Naive thymus-derived CD8-positive, alpha-beta T cell (primary cell): ENCODE measurements at regions not wholly inside any gene's neighbourhood (a gene's known extent, or its start where the extent isn't known, plus 50 kb on each side); places are given as distances from the start of the nearest gene placed in this dataset.

Experiments
- ATAC-seq, 2 donors: fragments of 150-1000 bp; cut with Tn5 transposase in 1 of 2; sonication (Bioruptor Pico), chemical (Tn5 transposase) in 1 of 2; 1 replicate in 1 of 2; 2 replicates in 1 of 2; pipeline ENCODE4 v1.10.0; 2021; ENCODE audit warnings: mild to moderate bottlenecking in 2 of 2, moderate library complexity in 2 of 2
- POLR2A ChIA-PET: fragments of 350-600 bp; sonication (Branson Sonifier 250); formaldehyde crosslinking; loops from one replicate; lab custom pipeline; 2021; ENCODE audit warnings: antibody characterized with exemption; lab: Charles Lee
- DNase-seq, 10 donors: peaks; one replicate each; pipeline versions ENCODE4 v3.0.0 to v3.0.0-alpha.2; 2020 to 2022
- H3K27ac Mint-ChIP-seq, 10 donors: one replicate each; pipeline ENCODE4 v1.8.0; 2020 to 2022; ENCODE audit warnings: mild to moderate bottlenecking in 10 of 10, mixed read lengths in 10 of 10, moderate library complexity in 4 of 10, inconsistent platforms in 1 of 10
- H3K27me3 Mint-ChIP-seq, 5 donors: one replicate each; pipeline ENCODE4 v1.8.0; 2021 to 2022; ENCODE audit warnings: mixed read lengths in 5 of 5
- H3K36me3 Mint-ChIP-seq, 3 donors: one replicate each; pipeline ENCODE4 v1.8.0; 2020 to 2022; ENCODE audit warnings: mixed read lengths in 3 of 3, mild to moderate bottlenecking in 2 of 3, inconsistent platforms in 1 of 3
- H3K4me1 Mint-ChIP-seq, 4 donors: one replicate each; pipeline ENCODE4 v1.8.0; 2021 to 2022; ENCODE audit warnings: mixed read lengths in 4 of 4
- H3K4me3 Mint-ChIP-seq, 10 donors: one replicate each; pipeline ENCODE4 v1.8.0; 2020 to 2022; ENCODE audit warnings: mild to moderate bottlenecking in 10 of 10, mixed read lengths in 10 of 10, moderate library complexity in 6 of 10, inconsistent platforms in 1 of 10
- H3K9me3 Mint-ChIP-seq, 9 donors: one replicate each; pipeline ENCODE4 v1.8.0; 2020 to 2022; ENCODE audit warnings: mixed read lengths in 9 of 9, mild to moderate bottlenecking in 3 of 9, inconsistent platforms in 1 of 9, moderate library complexity in 1 of 9

DNA sequence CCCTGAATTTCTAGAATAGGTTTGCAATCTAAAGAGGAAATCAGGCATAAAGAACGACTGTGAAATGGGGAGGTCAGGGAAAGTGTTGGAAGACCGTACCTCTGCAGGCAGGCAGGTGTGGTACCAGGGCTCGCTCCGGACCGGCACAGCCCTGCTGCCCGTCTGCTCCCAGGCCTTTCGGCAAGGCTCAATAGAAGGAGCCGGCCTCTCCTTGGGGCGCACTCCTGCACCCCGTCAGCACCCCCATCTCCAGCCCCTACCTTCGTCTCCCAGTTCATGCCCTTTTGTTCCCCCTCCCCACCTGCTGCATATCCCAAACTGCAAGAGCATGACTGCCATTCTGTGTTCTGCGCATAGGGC is 139.8 kb upstream of the SOX1 start:
- ATAC-seq: no peak
- POLR2A ChIA-PET: no interaction called here

DNA sequence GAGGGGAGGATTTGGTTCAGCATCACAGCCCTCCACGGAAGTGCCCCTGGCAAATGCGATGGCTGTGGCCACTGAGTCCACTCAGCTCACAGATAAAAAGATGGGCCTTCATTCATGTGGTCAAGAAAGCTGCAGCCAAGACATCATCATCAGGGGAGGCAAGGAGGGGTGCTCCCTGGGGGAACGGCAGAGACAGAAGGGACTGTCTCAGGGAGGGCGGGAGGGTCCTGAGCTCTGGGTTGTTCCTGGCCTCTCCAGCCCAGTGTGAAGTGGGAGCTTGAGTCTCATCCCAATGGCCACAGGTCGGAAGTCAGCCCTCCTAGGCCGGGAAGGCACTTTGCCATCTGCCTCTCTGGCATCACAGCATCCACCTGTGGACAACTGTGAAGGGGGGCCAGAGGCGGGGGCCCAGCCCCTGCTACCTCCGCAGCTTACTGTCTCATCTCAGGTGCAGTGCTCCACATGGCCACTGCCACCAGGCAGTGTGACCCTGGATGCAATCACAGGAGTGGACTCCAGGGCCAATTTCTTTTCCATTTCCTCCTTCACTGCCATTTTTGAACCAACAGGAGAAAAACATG is 137.8 kb upstream of the SOX1 start:
- Mint-ChIP-seq H3K4me1 (no peaks in the 10 kb centered on the region), H3K27me3 (peaks cover 0 to 22% (median 2%) of the 10 kb centered on the region in 5 donors), H3K27ac (no peak overlapping the region), H3K9me3 (peaks cover 0 to 35% (median 17%) of the 10 kb centered on the region in 9 donors), H3K4me3 (no peak overlapping the region), H3K36me3 (peaks cover 0 to 16% (median 0%) of the 10 kb centered on the region in 3 donors)
- POLR2A ChIA-PET: no interaction called here
- no peak for ATAC-seq
- DNase-seq: no peak

More for the DNA sequence above, 139.8 kb upstream of the SOX1 start:
- Mint-ChIP-seq H3K27me3 (peaks cover 0 to 23% (median 3%) of the 10 kb centered on the region in 5 donors), H3K27ac (no peak overlapping the region), H3K4me1 (no peaks in the 10 kb centered on the region), H3K36me3 (peaks cover 0 to 6% (median 0%) of the 10 kb centered on the region in 3 donors), H3K4me3 (no peak overlapping the region), H3K9me3 (peaks cover 0 to 24% (median 6%) of the 10 kb centered on the region in 9 donors)
- peak in 1 of 10 donors; percentile 19 for DNase-seq

DNA sequence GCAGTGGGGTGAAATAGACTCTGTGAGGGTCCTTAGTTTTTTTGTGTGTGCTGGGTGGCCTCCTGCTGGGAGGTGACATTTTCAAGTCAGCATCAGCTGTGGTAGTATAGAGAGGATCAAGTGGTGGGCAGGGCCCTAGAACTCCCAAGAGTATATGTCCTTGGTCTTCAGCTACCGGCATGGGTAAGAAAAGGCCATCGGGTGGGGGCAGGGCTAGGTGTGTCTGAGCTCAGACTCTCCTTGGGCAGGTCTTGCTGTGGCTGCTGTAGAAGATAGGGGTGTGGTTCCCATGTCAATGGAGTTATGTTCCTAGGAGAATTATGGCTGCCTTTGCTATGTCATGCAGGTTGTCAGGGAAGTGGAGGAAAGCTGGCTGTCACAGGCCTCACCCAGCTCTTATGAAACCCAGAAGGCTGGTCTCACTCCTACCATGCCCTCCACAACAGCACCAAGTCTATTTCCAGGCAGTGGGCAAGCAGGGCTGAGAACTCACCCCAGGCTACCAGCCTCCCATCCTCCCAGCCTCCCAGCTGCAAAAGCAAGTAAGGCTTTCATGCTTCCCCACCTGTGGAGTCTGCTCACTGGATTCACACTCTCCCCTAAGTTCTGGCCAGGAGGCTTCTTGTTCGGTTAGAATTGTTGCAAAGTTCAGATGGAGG is 130.6 kb upstream of the SOX1 start:
- H3K36me3 Mint-ChIP-seq: peaks cover 0 to 16% (median 0%) of the 10 kb centered on the region in 3 donors
- DNase-seq: no peak

DNA sequence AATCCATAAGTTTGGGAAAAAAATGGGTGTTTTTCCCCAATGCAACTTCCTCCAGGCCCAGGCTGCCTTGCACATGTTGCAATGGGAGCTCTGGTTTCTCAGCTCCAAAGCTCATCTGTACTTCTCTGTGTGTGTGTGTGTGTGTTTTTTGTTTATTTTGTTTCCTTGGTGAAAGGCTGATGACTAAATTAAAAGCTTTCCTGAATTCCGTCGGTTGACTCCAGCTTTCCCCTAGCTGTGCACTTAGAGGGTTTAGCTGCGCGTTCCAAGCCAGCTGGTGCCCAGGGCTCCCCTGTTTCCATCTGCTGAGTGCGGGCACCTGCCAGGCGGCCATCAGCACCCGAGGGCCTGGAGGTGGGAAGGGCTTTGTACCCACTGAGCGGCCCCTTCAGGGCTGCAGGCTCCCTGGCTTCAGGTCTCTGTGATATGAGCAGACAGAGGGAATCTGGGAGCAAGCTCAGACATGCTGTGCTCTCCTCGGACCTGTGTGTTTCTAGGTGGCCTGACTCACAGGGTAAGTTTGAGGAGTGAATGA is 129.1 kb upstream of the SOX1 start:
- Mint-ChIP-seq H3K27ac (no peak overlapping the region), H3K36me3 (peaks cover 0 to 8% (median 0%) of the 10 kb centered on the region in 3 donors)
- no peak for ATAC-seq

More for the DNA sequence above, 130.6 kb upstream of the SOX1 start:
- peaks cover 0 to 35% (median 17%) of the 10 kb centered on the region in 9 donors for H3K9me3 Mint-ChIP-seq
- POLR2A ChIA-PET: no interaction called here
- no peak for ATAC-seq
- H3K4me1 Mint-ChIP-seq: no peaks in the 10 kb centered on the region
- no peak overlapping the region for H3K27ac Mint-ChIP-seq
- H3K4me3 Mint-ChIP-seq: no peak overlapping the region
- H3K27me3 Mint-ChIP-seq: peaks cover 10 to 41% (median 26%) of the 10 kb centered on the region in 5 donors

DNA sequence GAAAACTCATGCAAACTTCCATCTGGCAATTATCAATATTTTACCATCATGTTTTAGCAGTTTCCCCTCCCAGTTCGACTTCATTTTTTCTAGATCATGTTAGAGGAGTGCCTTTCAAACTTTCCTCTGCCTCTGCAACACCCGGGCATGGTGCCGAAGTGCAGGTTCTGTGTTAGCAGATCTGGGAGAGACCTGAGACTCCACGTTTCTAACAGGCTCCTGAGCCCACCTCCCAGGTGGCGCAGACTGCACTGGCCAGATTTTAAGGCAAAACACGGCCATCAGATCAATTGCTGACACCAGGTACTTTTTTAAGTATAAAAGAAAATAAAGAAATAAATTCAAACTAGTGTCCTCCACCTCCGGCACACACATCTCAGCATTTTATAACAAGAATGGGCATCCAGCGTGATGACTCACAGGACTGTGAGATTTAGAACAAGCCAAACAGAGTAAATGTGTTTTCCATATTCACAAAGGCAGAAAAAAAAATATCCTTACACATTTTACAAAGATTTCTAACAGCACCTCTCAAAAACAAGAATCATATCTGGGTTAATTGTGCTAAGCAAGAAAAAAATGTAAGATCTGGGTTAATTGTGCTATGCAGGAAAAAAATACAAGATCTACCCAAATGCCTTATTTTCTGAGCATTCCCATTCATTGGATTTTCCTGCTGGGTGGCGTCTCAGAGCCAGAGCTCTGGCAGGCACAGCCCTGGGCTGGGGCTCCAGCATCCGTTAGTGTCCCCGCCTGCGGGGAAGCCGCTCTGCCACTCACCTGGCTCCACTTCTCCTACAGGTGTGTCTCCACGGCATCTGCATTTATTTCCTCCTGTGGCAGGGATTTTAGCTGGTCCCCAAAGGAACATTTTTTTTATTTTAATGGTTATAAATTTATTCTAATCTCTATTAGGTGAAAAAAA is 127.9 kb upstream of the SOX1 start:
- H3K27ac Mint-ChIP-seq: no peak overlapping the region
- H3K36me3 Mint-ChIP-seq: no peaks in the 10 kb centered on the region
- DNase-seq (no peak), ATAC-seq (no peak)
- peaks cover 0 to 13% (median 2%) of the 10 kb centered on the region in 9 donors for H3K9me3 Mint-ChIP-seq
- peaks cover 10 to 50% (median 33%) of the 10 kb centered on the region in 5 donors for H3K27me3 Mint-ChIP-seq
- POLR2A ChIA-PET: no interaction called here
- no peak overlapping the region for H3K4me3 Mint-ChIP-seq
- H3K4me1 Mint-ChIP-seq: no peaks in the 10 kb centered on the region

More for the DNA sequence above, 129.1 kb upstream of the SOX1 start:
- H3K4me3 Mint-ChIP-seq: no peak overlapping the region
- H3K9me3 Mint-ChIP-seq: peaks cover 0 to 22% (median 9%) of the 10 kb centered on the region in 9 donors
- POLR2A ChIA-PET: no interaction called here
- H3K4me1 Mint-ChIP-seq: no peaks in the 10 kb centered on the region
- no peak for DNase-seq
- H3K27me3 Mint-ChIP-seq: peaks cover 10 to 54% (median 31%) of the 10 kb centered on the region in 5 donors

DNA sequence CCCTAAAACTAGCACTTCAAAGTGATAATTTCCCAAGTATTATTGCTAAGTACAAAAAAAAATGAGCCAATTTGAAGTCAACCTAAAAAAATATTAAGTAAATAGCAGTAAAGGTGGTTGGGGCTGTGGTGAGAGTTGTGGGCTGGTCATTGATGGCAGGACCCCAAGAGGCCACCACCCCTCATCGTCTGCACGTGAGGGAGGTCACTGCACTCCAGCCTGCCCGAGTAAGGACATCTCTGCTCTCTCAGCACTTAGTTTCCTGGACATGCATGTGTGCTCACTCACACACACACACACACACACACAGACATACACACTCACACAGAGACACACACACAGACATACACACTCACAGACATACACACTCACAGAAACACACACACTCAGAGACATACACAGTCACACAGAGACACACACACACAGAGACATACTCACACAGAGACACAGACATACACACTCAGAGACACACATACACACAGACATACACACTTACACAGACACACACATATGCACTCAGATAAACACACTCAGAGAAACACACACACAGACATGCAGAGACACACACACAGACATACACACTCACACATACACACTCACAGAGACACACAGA is 127.2 kb upstream of the SOX1 start:
- H3K4me1 Mint-ChIP-seq: no peaks in the 10 kb centered on the region

DNA sequence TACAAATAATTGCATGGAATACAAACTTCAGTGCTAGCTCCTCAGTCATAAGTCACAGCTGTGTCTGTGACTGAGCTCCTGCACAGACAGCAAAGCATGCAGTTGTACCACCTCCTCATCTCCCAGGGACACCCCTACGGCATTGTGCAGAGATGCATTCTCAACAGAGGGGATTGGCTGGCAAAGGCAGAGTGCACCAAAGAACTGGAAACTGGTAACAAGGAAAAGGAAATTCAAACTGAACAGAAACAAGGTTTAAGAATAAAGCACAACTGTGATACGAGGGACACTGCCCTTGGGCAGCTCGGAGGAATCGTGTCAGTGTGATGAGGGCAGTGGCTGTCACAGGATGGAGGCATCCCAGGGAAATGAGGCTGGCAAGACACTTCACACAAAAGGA is 126.1 kb upstream of the SOX1 start:
- DNase-seq (no peak), ATAC-seq (no peak)
- Mint-ChIP-seq H3K27me3 (peaks cover 7 to 47% (median 30%) of the 10 kb centered on the region in 5 donors), H3K9me3 (peaks cover 0 to 6% (median 0%) of the 10 kb centered on the region in 9 donors), H3K4me3 (no peak overlapping the region), H3K4me1 (no peaks in the 10 kb centered on the region), H3K27ac (no peak overlapping the region), H3K36me3 (no peaks in the 10 kb centered on the region)
- POLR2A ChIA-PET: no interaction called here

More for the DNA sequence above, 127.2 kb upstream of the SOX1 start:
- Mint-ChIP-seq H3K36me3 (no peaks in the 10 kb centered on the region), H3K27me3 (peaks cover 7 to 47% (median 33%) of the 10 kb centered on the region in 5 donors), H3K4me3 (no peak overlapping the region), H3K27ac (peak overlapping the region in 1 of 10 donors; percentile 12), H3K9me3 (peaks cover 0 to 9% (median 0%) of the 10 kb centered on the region in 9 donors)
- POLR2A ChIA-PET: no interaction called here
- DNase-seq (no peak), ATAC-seq (no peak)

DNA sequence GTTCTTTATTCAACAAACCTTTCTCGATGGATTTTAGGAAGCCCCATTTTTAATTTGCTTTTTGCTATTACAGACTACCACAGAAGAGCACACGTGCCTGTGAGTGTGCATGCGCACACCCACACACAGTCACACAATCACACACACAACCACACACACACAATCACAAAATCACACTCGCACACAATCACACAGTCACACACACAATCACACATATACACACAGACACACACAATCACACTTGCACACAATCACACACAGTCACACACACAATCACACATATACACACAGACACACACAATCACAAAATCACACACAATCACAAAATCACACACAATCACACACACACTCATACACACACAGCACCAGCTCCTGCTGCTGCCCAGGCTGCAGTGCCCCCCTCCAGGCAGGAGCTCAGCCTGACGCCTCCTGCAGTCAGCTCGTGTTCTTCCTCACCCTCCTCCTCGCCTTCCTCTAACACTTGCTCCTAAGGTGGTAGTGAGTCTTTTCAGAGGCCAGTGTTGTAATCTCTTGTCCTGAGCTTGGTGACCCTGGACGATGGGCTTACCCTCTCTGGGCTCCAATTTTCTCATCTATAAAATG is 125.0 kb upstream of the SOX1 start:
- no peak for DNase-seq
- H3K4me3 Mint-ChIP-seq: no peak overlapping the region
- no peaks in the 10 kb centered on the region for H3K4me1 Mint-ChIP-seq
- no peak for ATAC-seq
- peaks cover 0 to 6% (median 0%) of the 10 kb centered on the region in 9 donors for H3K9me3 Mint-ChIP-seq
- no peak overlapping the region for H3K27ac Mint-ChIP-seq
- H3K27me3 Mint-ChIP-seq: peaks cover 7 to 45% (median 23%) of the 10 kb centered on the region in 5 donors
- POLR2A ChIA-PET: no interaction called here
- no peaks in the 10 kb centered on the region for H3K36me3 Mint-ChIP-seq

DNA sequence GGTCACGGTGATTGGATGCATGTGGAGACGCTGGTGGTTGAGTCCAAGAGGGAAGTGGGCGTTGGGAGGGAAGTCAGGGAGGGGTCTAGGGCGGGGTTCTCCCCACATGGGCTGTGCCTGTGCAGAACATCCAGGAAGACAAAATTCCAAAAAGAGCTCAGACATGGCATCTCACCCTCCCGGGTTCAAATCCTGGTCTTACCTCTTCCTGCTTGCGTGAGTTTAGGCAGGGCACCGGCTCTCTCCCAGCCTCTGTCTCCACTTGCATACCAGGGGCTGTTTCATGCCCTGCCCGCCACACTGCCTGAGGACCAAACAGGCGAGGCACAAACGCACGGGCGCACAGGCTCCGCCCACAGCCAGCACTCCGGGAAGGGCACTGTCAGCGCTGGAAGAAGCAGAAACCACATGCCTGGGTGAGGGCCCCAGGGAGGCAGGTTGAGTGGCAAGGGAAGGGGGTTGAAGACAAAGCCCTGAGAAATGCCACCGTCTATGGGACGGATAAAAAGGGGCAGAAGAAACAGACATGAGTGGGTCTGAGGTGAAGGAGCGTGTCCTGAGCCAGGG is 123.6 kb upstream of the SOX1 start:
- Mint-ChIP-seq H3K27me3 (peaks cover 5 to 34% (median 12%) of the 10 kb centered on the region in 5 donors), H3K9me3 (peaks cover 0 to 5% (median 0%) of the 10 kb centered on the region in 9 donors), H3K27ac (no peak overlapping the region), H3K36me3 (no peaks in the 10 kb centered on the region), H3K4me3 (no peak overlapping the region), H3K4me1 (no peaks in the 10 kb centered on the region)
- no peak for ATAC-seq
- POLR2A ChIA-PET: no interaction called here
- no peak for DNase-seq

DNA sequence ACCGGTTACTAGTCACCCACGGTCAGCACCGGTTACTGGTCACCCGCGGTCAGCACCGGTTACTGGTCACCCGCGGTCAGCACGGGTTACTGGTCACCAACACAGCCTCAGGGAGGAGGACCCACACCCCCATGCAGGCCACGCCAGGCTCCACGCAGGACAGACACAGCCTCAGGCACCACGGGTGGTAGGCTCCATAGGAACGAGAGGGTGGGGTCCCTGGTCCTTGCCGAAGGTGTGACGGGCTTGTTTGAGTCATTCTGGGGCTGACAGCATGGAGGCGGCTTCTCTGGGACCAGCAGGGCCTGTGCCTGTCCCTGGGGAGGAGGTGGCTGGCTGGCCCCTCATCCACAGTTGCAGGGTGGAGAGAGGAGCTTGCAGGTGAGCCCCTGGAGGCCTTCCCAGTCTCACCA is 122.8 kb upstream of the SOX1 start:
- H3K36me3 Mint-ChIP-seq: no peaks in the 10 kb centered on the region
- no peak for ATAC-seq
- DNase-seq: no peak
- no peak overlapping the region for H3K4me3 Mint-ChIP-seq
- H3K27me3 Mint-ChIP-seq: peaks cover 8 to 43% (median 19%) of the 10 kb centered on the region in 5 donors
- POLR2A ChIA-PET: no interaction called here
- no peak overlapping the region for H3K27ac Mint-ChIP-seq
- H3K4me1 Mint-ChIP-seq: no peaks in the 10 kb centered on the region
- peaks cover 0 to 11% (median 0%) of the 10 kb centered on the region in 9 donors for H3K9me3 Mint-ChIP-seq

DNA sequence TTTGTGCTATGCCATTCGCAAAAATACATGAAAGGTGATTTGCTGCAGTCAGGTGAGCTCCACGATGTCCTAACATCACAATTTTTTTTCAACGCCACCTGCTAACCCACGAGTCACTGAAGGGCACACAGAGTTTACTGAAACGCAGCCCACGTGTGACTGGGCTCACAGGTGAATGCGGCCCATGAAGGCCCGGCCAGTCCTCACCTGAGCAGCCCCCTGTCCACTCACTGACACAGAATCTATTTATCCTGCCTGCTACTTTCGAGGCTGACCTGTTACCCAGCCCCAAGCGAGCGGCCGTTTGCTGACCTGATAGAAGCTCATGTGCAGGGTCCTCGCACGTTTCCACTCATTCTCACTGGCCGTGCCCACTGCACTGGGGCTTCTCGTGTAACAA is 121.9 kb upstream of the SOX1 start:
- DNase-seq (no peak), ATAC-seq (no peak)
- Mint-ChIP-seq H3K9me3 (peaks cover 0 to 14% (median 0%) of the 10 kb centered on the region in 9 donors), H3K36me3 (no peaks in the 10 kb centered on the region), H3K27me3 (peaks cover 6 to 37% (median 15%) of the 10 kb centered on the region in 5 donors), H3K27ac (no peak overlapping the region), H3K4me1 (no peaks in the 10 kb centered on the region), H3K4me3 (no peak overlapping the region)
- POLR2A ChIA-PET: no interaction called here
